ENCODE measurements at regions not wholly inside any gene's neighbourhood (a gene's known extent, or its start where the extent isn't known, plus 50 kb on each side); places are given as distances from the start of the nearest gene placed in this dataset.
"Not testable (repeated sequence)": the region's sequence is repeated elsewhere in the genome, so short reads cannot be mapped to it uniquely, and the experiment has no call there.

DNA sequence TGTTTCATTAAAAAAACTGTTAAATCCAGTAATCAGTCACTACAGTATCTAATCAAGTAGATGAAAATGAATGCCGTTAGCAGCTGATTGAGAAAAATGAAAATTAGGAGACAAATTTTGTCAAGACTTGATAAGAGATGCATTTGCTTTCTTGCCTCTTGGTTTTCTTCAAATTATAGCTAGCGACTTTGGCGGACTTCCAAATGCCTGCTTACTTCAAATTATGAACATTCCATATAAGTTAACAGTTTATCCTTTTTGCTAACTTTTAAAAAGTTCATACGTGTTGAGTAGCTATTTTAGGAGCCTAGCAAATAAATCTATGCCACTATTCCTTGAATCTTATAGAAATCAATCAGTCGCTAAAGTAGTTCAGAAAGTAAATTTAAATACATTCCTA, 58.8 kb downstream of the PPP4R3C start:
- no peak for DNase-seq

GRCh38 chrX:27399146-27399456, 64.0 kb downstream of the PPP4R3C start:
- DNase-seq, result no peak

- no peak for DNase-seq
Measured at GRCh38 chrX:27391623-27392022, 71.5 kb downstream of the PPP4R3C start.

GRCh38 chrX:27381419-27381818, 81.7 kb downstream of the PPP4R3C start:
- DNase-seq, result no peak

GRCh38 chrX:27380163-27380845, 82.8 kb downstream of the PPP4R3C start:
- no peak for DNase-seq

DNA sequence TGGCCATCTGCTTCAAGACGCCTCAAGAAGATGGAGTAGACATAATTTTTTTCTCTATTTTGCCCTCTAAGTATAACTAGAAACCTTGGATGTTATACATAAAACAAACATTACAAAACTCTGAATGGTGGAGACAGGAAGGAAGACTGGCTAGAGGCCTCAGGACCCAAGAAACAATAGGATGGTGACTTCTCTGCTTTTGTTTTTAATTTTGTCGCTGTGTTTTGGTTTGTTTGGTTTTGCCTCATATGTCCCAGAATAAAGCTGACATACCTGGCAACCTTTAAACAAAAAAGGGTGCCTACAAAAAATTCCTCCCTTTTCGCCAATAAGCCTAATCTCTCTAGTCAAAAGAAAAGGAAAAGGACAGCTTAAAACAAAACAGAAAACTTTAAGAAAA, 109.1 kb downstream of the PPP4R3C start:
- DNase-seq, result no peak

GRCh38 chrX:27350476-27350875, 112.7 kb downstream of the PPP4R3C start:
- DNase-seq, result no peak

- DNase-seq, result peak; percentile 22
Measured at GRCh38 chrX:27336466-27337091, 126.6 kb downstream of the PPP4R3C start.

GRCh38 chrX:27321632-27322031, 141.5 kb downstream of the PPP4R3C start:
- DNase-seq, result no peak

DNA sequence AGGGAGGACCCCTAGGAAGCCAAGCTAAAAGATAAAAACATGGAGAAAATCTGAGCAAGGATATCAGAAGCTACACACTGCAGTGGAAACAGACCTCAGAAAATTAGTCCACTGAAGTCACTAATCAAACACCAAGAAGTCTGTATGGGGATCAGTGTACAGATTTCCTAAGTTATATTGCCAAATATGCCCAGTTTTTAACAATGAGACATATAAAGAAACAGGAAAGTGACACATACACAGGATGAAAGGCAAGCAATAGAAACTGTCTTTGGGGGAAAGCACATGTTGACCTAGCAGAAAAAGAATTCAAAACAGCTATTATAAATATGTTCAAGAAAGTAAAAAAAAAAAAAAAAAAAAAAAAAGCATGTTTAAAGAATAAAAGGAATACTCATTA, 153.7 kb downstream of the PPP4R3C start:
- no peak for DNase-seq

GRCh38 chrX:27307546-27307945, 155.6 kb downstream of the PPP4R3C start:
- no peak for DNase-seq

DNA sequence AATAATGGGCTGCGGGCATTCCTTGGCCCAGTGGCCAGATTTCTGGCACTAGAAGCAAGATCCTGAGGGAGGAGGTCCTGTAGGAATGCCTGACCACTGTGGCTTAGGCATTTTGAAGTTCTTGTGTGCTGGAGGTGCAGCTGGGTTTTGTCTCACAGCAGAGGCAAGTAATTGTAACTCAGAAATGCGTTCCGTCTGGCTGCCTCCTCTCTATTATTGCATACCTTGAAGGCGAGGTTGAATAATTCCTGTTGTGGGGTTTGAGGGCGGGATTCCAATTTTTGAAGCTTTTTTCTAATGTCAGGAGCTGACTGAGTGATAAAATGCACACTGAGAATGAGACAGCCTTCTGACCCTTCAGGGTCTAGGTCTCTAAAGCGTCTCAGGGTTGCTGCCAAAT, 170.6 kb downstream of the PPP4R3C start:
- not testable (repeated sequence) for DNase-seq

GRCh38 chrX:27276751-27277150, 186.4 kb downstream of the PPP4R3C start:
- DNase-seq, result no peak

- DNase-seq, result no peak
Measured at GRCh38 chrX:27254656-27255055, 208.5 kb downstream of the PPP4R3C start.

GRCh38 chrX:27251369-27251768, 211.8 kb downstream of the PPP4R3C start:
- DNase-seq, result no peak

- DNase-seq, result no peak
Measured at GRCh38 chrX:27242581-27242980, 220.6 kb downstream of the PPP4R3C start.

- DNase-seq, result no peak
Measured at GRCh38 chrX:27241981-27242380, 221.2 kb downstream of the PPP4R3C start.

GRCh38 chrX:27240042-27240441, 223.1 kb downstream of the PPP4R3C start:
- DNase-seq, result not testable (repeated sequence)

DNA sequence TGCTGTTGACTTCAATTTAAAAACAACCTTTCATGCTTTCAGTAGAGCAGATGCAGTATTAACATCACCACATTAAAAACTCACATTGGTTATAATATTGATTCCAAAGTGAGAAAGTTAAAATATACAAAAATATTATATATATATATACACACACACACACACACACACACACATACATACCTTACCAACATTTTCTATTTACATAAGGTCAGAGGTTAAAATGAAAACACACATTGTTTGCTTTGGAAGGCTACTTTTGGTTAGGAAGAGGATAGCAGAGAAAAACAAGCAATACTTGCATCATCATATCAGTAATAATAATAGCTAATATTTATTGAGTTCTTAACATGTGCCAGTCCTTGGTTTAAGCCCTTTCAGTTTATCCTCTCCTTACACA, 226.5 kb downstream of the PPP4R3C start:
- no peak for DNase-seq

- no peak for DNase-seq
Measured at GRCh38 chrX:27229721-27230120, 233.4 kb downstream of the PPP4R3C start.

GRCh38 chrX:27222661-27223060, 240.5 kb downstream of the PPP4R3C start:
- DNase-seq, result no peak

GRCh38 chrX:27186671-27187070, 276.5 kb downstream of the PPP4R3C start:
- peak; percentile 20 for DNase-seq

GRCh38 chrX:27163236-27163635, 299.9 kb downstream of the PPP4R3C start:
- DNase-seq, result no peak

DNA sequence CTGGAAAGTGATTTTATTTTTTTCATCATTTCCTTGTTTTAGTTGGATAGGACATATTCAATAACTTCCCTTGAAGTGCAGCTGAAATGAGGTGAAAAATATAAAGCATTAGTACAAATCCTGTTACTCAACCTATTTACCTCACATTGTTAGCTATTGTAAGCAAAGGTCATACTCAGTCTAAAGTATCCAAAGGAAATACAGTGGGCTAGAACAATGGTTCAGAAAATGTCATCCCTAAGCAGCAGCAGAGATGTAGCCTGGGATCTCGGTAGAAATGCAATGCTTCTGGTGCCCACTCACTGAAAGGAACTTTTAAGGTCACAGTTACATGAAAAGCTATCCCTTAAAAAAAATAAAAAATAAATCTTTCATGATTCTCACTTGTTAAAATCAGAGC, 300.6 kb downstream of the PPP4R3C start:
- DNase-seq, result no peak

- not testable (repeated sequence) for DNase-seq
Measured at GRCh38 chrX:27156921-27157320, 306.2 kb downstream of the PPP4R3C start.

All from GDM1 (cell line).